ENCODE measurements at regions not wholly inside any gene's neighbourhood (a gene's known extent, or its start where the extent isn't known, plus 50 kb on each side); places are given as distances from the start of the nearest gene placed in this dataset.

DNA sequence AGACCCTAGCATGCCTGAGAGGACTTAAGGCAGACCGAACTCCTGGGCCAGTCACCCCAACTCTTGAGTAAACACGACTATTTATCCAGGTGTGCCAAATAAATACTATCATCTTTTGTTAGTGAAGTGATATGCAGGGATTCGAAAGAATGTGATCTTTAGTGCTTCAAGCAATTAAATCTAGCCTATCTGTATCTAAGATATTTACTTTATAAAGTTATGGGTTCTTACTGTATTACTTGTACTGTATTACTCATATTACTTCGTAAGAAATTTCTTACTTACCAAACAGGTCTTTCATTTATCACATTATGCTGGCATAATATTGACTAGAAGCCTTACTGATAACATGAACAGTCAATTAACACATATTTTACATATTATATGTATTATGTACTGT is 211.6 kb upstream of the NECTIN3 start:
- Histone ChIP-seq H3K27ac (ENCODE audit: low read length) (no peak overlapping the region), H4K20me1 (ENCODE audit: insufficient read depth) (no peaks in the 10 kb centered on the region), H2AFZ (ENCODE audit: low read depth, low read length) (no peak overlapping the region), H3K4me2 (ENCODE audit: low read length) (no peak overlapping the region), H3K79me2 (replicated peaks; ENCODE audit: insufficient read depth, low read length) (no peaks in the 10 kb centered on the region), H3K4me3 (ENCODE audit: low read length) (no peak overlapping the region), H3K9ac (ENCODE audit: low read length) (no peak overlapping the region), H3K9me3 (ENCODE audit: low read length) (no peaks in the 10 kb centered on the region), H3K27me3 (ENCODE audit: insufficient read depth, low read depth, low read length) (no peaks in the 10 kb centered on the region), H3K36me3 (ENCODE audit: insufficient read depth, low read length) (no peaks in the 10 kb centered on the region), H3F3A (ENCODE audit: insufficient read depth, low read length, poor library complexity, severe bottlenecking) (no peaks in the 10 kb centered on the region), H3K9me2 (ENCODE audit: insufficient read depth, low read length) (no peaks in the 10 kb centered on the region)
- no peak for TF ChIP-seq MXI1 (conservative IDR thresholded peaks at IDR 0.05; ENCODE audit: poor library complexity, severe bottlenecking)
- TF ChIP-seq POLR2AphosphoS5 (IDR thresholded peaks at IDR 0.05) = no peak
- no peak for TF ChIP-seq SMC3 (conservative IDR thresholded peaks at IDR 0.05; ENCODE audit: poor library complexity)
- TF ChIP-seq, protein P1, sequence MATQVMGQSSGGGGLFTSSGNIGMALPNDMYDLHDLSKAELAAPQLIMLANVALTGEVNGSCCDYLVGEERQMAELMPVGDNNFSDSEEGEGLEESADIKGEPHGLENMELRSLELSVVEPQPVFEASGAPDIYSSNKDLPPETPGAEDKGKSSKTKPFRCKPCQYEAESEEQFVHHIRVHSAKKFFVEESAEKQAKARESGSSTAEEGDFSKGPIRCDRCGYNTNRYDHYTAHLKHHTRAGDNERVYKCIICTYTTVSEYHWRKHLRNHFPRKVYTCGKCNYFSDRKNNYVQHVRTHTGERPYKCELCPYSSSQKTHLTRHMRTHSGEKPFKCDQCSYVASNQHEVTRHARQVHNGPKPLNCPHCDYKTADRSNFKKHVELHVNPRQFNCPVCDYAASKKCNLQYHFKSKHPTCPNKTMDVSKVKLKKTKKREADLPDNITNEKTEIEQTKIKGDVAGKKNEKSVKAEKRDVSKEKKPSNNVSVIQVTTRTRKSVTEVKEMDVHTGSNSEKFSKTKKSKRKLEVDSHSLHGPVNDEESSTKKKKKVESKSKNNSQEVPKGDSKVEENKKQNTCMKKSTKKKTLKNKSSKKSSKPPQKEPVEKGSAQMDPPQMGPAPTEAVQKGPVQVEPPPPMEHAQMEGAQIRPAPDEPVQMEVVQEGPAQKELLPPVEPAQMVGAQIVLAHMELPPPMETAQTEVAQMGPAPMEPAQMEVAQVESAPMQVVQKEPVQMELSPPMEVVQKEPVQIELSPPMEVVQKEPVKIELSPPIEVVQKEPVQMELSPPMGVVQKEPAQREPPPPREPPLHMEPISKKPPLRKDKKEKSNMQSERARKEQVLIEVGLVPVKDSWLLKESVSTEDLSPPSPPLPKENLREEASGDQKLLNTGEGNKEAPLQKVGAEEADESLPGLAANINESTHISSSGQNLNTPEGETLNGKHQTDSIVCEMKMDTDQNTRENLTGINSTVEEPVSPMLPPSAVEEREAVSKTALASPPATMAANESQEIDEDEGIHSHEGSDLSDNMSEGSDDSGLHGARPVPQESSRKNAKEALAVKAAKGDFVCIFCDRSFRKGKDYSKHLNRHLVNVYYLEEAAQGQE (IDR thresholded peaks at IDR 0.05; ENCODE audit: borderline replicate concordance) = no peak
- TF ChIP-seq, protein P2, sequence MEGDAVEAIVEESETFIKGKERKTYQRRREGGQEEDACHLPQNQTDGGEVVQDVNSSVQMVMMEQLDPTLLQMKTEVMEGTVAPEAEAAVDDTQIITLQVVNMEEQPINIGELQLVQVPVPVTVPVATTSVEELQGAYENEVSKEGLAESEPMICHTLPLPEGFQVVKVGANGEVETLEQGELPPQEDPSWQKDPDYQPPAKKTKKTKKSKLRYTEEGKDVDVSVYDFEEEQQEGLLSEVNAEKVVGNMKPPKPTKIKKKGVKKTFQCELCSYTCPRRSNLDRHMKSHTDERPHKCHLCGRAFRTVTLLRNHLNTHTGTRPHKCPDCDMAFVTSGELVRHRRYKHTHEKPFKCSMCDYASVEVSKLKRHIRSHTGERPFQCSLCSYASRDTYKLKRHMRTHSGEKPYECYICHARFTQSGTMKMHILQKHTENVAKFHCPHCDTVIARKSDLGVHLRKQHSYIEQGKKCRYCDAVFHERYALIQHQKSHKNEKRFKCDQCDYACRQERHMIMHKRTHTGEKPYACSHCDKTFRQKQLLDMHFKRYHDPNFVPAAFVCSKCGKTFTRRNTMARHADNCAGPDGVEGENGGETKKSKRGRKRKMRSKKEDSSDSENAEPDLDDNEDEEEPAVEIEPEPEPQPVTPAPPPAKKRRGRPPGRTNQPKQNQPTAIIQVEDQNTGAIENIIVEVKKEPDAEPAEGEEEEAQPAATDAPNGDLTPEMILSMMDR (IDR thresholded peaks at IDR 0.05; ENCODE audit: poor library complexity, severe bottlenecking) = no peak
- no peak for TF ChIP-seq RAD21 (conservative IDR thresholded peaks at IDR 0.05)

DNA sequence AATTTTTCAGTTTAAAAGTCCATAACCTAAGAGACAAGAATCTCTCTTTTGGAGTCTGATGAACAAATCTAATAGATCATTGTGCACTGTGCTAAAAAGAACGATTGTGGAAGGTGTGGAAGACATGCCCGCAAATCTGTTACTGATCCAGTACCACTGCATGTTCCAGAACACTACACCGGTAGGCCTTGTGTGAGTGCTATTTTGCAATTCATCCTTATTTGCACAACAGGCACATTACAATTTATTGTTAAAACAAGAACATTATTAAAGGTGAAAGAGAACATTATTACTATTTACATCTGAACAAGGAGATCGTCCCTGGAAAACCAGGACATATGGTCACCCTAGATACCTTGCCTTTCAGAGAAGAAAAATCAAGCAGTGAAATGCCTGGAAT is 205.7 kb upstream of the NECTIN3 start:
- no peaks in the 10 kb centered on the region for H3K79me2 ChIP-seq (replicated peaks; ENCODE audit: insufficient read depth, low read length)
- no peaks in the 10 kb centered on the region for H4K20me1 ChIP-seq (ENCODE audit: insufficient read depth)
- H2AFZ ChIP-seq (ENCODE audit: low read depth, low read length) = no peak overlapping the region
- H3K27me3 ChIP-seq (ENCODE audit: insufficient read depth, low read depth, low read length) = no peaks in the 10 kb centered on the region
- no peak for TF ChIP-seq EZH2 (IDR thresholded peaks at IDR 0.05; ENCODE audit: borderline replicate concordance, insufficient read depth, low read length, poor library complexity, severe bottlenecking)
- TF ChIP-seq, protein P1 (IDR thresholded peaks at IDR 0.05; ENCODE audit: borderline replicate concordance) = no peak
- no peak for TF ChIP-seq POLR2AphosphoS5 (IDR thresholded peaks at IDR 0.05)
- TF ChIP-seq, protein P2 (IDR thresholded peaks at IDR 0.05; ENCODE audit: poor library complexity, severe bottlenecking) = no peak
- TF ChIP-seq MXI1 (conservative IDR thresholded peaks at IDR 0.05; ENCODE audit: poor library complexity, severe bottlenecking) = no peak
- TF ChIP-seq RAD21 (conservative IDR thresholded peaks at IDR 0.05) = no peak
- no peak for TF ChIP-seq SMC3 (conservative IDR thresholded peaks at IDR 0.05; ENCODE audit: poor library complexity)
- no peak for TF ChIP-seq TAF1 (IDR thresholded peaks at IDR 0.05; ENCODE audit: low read depth)
- no peak for TF ChIP-seq EP300 (conservative IDR thresholded peaks at IDR 0.05; ENCODE audit: poor library complexity, severe bottlenecking)
- H3K9ac ChIP-seq (ENCODE audit: low read length) = no peak overlapping the region
- no peak overlapping the region for H3K4me3 ChIP-seq (ENCODE audit: low read length)
- no peaks in the 10 kb centered on the region for H3F3A ChIP-seq (ENCODE audit: insufficient read depth, low read length, poor library complexity, severe bottlenecking)
- no peak overlapping the region for H3K4me2 ChIP-seq (ENCODE audit: low read length)
- H3K36me3 ChIP-seq (ENCODE audit: insufficient read depth, low read length) = no peaks in the 10 kb centered on the region
- H3K9me3 ChIP-seq (ENCODE audit: low read length) = no peaks in the 10 kb centered on the region
- no peak overlapping the region for H3K27ac ChIP-seq (ENCODE audit: low read length)
- H3K9me2 ChIP-seq (ENCODE audit: insufficient read depth, low read length) = no peaks in the 10 kb centered on the region
